Endothelial cell (in vitro differentiated cells): ENCODE measurements at regions not wholly inside any gene's neighbourhood (a gene's known extent, or its start where the extent isn't known, plus 50 kb on each side); places are given as distances from the start of the nearest gene placed in this dataset.

ENCODE experiments used
- DNase-seq: peaks from one replicate; pipeline ENCODE4 v3.0.0; 2021; ENCODE audit warnings: low spot score
- H3K27ac Mint-ChIP-seq: one replicate; pipeline ENCODE4 v1.8.0; 2021; ENCODE audit warnings: mixed read lengths, inconsistent platforms; ENCODE audit not compliant: unreplicated experiment
- H3K27me3 Mint-ChIP-seq: one replicate; pipeline ENCODE4 v1.8.0; 2021; ENCODE audit warnings: mild to moderate bottlenecking, moderate library complexity, mixed read lengths, inconsistent platforms; ENCODE audit not compliant: unreplicated experiment
- H3K36me3 Mint-ChIP-seq: one replicate; pipeline ENCODE4 v1.8.0; 2021; ENCODE audit warnings: mild to moderate bottlenecking, low read depth, mixed read lengths, inconsistent platforms; ENCODE audit not compliant: unreplicated experiment
- H3K4me1 Mint-ChIP-seq: one replicate; pipeline ENCODE4 v1.8.0; 2021; ENCODE audit warnings: mild to moderate bottlenecking, mixed read lengths, inconsistent platforms; ENCODE audit not compliant: unreplicated experiment
- H3K4me3 Mint-ChIP-seq: one replicate; pipeline ENCODE4 v1.8.0; 2021; ENCODE audit warnings: mild to moderate bottlenecking, mixed read lengths, inconsistent platforms; ENCODE audit not compliant: unreplicated experiment
- H3K9me3 Mint-ChIP-seq: one replicate; pipeline ENCODE4 v1.8.0; 2021; ENCODE audit warnings: mixed read lengths, inconsistent platforms; ENCODE audit not compliant: unreplicated experiment
- TF ChIP-seq, protein P1 (sequence below): fragments of 200-600 bp; sonication (generic); IDR thresholded peaks from one replicate; pipeline ENCODE4 v1.5.0; 2021; ENCODE audit warnings: antibody characterized with exemption; ENCODE audit not compliant: unreplicated experiment

DNA sequence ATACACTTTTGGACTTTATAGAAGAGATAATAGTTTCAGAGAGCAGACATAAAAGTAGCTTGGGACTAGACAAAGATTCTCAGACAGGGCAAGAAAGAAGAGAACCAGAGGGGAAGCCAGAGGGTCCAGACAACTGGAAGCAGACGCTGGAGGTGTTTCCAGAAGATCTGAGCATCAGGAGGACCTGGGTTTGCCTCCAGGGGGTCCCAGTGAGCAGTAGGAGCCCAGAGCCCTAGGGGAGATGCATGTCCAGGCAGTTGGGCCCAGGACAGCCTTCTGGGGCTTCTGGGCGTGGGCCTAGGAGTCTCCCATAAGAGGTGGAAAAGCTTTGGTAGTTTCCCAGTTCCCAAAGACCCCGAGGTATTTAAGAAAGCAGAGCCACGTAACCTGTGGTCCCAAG is 251.2 kb upstream of the ID2 start:
- Mint-ChIP-seq H3K27me3 (no peaks in the 10 kb centered on the region), H3K4me1 (peaks cover 5% of the 10 kb centered on the region), H3K4me3 (no peak overlapping the region), H3K27ac (no peak overlapping the region), H3K36me3 (peaks cover 4% of the 10 kb centered on the region), H3K9me3 (peaks cover 4% of the 10 kb centered on the region)
- DNase-seq = no peak
- TF ChIP-seq, protein P1, sequence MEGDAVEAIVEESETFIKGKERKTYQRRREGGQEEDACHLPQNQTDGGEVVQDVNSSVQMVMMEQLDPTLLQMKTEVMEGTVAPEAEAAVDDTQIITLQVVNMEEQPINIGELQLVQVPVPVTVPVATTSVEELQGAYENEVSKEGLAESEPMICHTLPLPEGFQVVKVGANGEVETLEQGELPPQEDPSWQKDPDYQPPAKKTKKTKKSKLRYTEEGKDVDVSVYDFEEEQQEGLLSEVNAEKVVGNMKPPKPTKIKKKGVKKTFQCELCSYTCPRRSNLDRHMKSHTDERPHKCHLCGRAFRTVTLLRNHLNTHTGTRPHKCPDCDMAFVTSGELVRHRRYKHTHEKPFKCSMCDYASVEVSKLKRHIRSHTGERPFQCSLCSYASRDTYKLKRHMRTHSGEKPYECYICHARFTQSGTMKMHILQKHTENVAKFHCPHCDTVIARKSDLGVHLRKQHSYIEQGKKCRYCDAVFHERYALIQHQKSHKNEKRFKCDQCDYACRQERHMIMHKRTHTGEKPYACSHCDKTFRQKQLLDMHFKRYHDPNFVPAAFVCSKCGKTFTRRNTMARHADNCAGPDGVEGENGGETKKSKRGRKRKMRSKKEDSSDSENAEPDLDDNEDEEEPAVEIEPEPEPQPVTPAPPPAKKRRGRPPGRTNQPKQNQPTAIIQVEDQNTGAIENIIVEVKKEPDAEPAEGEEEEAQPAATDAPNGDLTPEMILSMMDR = no peak

DNA sequence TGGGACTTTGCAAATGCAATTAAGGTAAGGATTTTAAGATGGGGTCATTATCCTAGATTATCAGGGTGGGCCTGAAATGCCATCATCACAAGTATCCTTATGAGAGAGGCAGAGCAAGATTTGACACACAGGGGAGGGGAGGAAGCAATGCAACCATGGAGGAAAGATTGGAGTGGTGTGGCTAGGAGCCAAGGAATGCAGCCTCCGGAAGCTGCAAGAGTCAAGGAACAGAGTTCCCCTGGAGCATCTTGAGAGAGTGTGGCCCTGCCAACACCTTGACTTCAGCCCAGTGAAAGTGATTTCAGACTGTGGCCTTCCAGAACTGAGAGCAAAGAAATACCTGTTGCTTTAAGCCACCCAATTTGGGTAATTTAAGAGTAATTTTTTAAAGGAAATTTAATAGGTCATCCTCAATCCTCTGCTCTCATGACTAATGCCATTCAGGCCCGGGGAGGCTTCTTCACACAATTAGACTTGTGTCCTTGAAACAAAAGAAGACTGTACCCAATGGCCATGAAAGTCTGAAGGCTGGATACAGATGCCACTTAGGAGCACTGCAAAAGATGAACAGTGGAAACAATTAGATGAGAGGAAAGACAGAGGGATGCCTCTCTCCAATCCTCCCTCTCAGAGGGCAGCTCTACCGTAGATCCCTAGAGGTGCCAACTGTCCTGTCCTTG is 250.3 kb upstream of the ID2 start:
- H3K36me3 Mint-ChIP-seq = peaks cover 4% of the 10 kb centered on the region
- TF ChIP-seq, protein P1 = no peak
- no peak for DNase-seq
- H3K9me3 Mint-ChIP-seq = peaks cover 4% of the 10 kb centered on the region
- H3K4me3 Mint-ChIP-seq = no peak overlapping the region
- no peak overlapping the region for H3K27ac Mint-ChIP-seq
- no peaks in the 10 kb centered on the region for H3K27me3 Mint-ChIP-seq
- peaks cover 4% of the 10 kb centered on the region for H3K4me1 Mint-ChIP-seq

DNA sequence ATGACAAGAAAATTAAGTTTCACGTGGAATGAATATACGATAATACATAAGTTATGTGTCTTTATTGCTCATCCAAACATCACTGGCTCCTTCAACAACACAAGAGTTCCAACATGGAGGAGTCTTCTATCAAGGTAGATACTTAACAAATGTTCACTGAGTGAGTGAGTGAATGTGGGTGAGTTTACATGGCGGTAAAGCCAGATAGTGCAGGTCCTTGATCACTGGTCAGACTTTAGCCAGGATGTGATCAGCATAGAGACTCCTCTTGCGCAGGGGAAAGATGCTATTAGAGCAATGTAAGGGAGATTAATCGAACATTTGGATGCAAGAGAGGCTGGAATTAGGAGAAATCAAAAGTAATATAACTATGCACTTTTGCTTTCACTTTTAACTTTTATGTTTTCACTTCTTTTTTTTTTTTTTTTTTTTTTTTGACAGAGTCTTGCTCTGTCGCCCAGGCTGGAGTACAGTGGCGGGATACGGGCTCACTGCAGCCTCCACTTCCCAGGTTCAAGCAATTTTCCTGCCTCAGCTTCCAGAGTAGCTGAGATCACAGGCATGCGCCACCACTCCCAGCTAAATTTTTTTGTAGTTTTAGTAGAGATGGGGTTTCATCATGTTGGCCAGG is 249.0 kb upstream of the ID2 start:
- H3K36me3 Mint-ChIP-seq = peaks cover 4% of the 10 kb centered on the region
- H3K4me3 Mint-ChIP-seq = no peak overlapping the region
- no peaks in the 10 kb centered on the region for H3K4me1 Mint-ChIP-seq
- no peak overlapping the region for H3K27ac Mint-ChIP-seq
- DNase-seq = no peak
- H3K9me3 Mint-ChIP-seq = peaks cover 4% of the 10 kb centered on the region
- H3K27me3 Mint-ChIP-seq = no peaks in the 10 kb centered on the region
- TF ChIP-seq, protein P1 = no peak

DNA sequence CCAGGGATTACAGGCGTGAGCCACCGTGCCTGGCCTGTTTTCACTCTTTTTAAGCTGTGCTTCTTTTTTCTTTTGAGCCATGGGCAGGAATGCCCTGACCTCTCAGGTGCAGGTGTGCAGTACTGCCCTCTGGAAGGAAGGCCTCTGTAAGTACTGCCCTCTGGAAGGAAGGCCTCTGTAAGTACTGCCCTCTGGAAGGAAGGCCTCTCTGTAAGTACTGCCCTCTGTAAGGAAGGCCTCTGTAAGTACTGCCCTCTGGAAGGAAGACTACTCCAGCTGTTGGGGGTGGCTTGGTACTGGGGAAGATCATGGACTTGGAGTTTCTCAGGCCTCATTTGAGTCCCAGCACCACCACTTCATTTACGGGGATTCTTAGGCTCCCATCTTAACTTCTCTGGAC is 248.5 kb upstream of the ID2 start:
- no peak overlapping the region for H3K27ac Mint-ChIP-seq
- TF ChIP-seq, protein P1 = no peak
- H3K9me3 Mint-ChIP-seq = peaks cover 4% of the 10 kb centered on the region
- H3K4me3 Mint-ChIP-seq = no peak overlapping the region
- peaks cover 4% of the 10 kb centered on the region for H3K36me3 Mint-ChIP-seq
- DNase-seq = no peak
- no peaks in the 10 kb centered on the region for H3K4me1 Mint-ChIP-seq
- no peaks in the 10 kb centered on the region for H3K27me3 Mint-ChIP-seq

DNA sequence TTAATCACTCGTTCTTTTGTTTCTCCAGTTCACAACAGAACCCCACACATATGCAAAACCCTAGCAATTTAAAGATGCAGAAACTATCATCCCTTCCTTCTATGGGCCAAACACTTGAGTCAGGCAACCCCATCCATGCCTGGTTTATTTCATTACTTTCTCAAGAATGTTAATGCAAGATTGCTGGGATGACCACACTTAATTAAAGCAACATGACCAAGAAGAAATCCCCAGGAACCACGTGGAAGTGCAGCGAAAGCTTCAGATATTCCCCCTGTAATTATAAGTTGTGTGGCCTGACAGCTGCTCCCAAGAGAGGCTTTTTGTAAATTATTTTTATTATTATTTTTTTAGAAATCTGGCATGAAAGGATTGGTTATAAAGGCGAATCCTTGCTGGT is 246.2 kb upstream of the ID2 start:
- no peak for DNase-seq
- TF ChIP-seq, protein P1 = no peak
- no peak overlapping the region for H3K27ac Mint-ChIP-seq

More for the DNA sequence above, 246.2 kb upstream of the ID2 start:
- Mint-ChIP-seq H3K4me3 (no peak overlapping the region), H3K27me3 (no peaks in the 10 kb centered on the region), H3K9me3 (peaks cover 4% of the 10 kb centered on the region), H3K36me3 (no peaks in the 10 kb centered on the region), H3K4me1 (no peaks in the 10 kb centered on the region)
